HG03196 (cell line): ENCODE measurements at regions not wholly inside any gene's neighbourhood (a gene's known extent, or its start where the extent isn't known, plus 50 kb on each side); places are given as distances from the start of the nearest gene placed in this dataset.

Experiments
- ATAC-seq: cut with Tn5 transposase; IDR thresholded peaks from one replicate; pipeline ENCODE4 v1.9.1; 2021; ENCODE audit not compliant: unreplicated experiment

DNA sequence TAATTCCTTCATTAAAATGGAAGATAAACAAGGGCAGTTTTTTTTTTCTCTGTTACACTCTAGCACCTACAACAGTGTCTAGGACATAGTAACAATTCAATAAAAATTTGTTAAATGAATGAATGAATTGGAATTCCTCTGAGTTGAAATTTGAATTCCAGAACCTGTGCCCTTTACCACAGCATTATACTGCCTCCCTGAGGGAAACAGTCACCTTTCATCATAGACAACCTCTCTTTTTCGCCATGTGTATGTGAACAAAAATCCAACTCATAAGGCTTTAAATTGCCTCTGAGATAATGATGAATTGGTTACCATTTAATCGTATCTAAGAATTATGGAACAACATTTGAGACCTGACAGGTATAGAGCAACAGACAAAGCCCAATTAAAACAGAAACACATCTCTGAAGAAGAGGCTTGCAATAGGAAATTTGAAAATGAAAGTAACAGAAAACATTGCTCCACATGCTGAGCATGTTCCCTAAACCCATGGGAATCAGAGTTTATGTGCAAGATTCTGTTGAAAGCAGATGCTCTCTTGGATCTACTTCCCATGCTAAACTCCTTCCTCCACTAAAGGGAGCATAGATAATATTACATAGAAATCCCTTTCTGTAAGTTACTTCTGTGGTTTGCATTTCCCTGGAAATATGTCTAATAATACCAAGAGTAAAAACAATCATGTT, 657.8 kb downstream of the GALC start:
- ATAC-seq = no peak

GRCh38 chr14:87331991-87332390, 661.0 kb downstream of the GALC start:
- ATAC-seq = no peak

- no peak for ATAC-seq
Measured at GRCh38 chr14:87325741-87326140, 667.2 kb downstream of the GALC start.

- no peak for ATAC-seq
Measured at GRCh38 chr14:87323191-87323590, 669.8 kb downstream of the GALC start.

- ATAC-seq = no peak
Measured at GRCh38 chr14:87321548-87321947, 671.4 kb downstream of the GALC start.

DNA sequence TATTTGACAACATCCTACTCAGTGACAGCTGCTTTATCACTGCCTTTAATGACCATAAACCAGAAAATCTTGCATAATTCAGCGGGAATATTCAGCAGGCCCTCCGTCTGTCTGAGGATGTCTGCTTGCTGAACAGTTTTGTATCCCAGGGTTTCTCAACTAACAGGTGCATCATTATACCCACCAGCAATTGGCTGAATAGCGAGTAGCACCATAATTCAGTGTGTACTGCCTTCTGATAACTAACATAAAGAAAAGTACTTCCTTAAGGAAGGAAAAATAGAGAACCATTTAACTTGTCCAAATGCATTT, 680.1 kb downstream of the GALC start:
- no peak for ATAC-seq

- no peak for ATAC-seq
Measured at GRCh38 chr14:87312169-87312893, 680.7 kb downstream of the GALC start.

GRCh38 chr14:87309557-87309956, 683.4 kb downstream of the GALC start:
- no peak for ATAC-seq

DNA sequence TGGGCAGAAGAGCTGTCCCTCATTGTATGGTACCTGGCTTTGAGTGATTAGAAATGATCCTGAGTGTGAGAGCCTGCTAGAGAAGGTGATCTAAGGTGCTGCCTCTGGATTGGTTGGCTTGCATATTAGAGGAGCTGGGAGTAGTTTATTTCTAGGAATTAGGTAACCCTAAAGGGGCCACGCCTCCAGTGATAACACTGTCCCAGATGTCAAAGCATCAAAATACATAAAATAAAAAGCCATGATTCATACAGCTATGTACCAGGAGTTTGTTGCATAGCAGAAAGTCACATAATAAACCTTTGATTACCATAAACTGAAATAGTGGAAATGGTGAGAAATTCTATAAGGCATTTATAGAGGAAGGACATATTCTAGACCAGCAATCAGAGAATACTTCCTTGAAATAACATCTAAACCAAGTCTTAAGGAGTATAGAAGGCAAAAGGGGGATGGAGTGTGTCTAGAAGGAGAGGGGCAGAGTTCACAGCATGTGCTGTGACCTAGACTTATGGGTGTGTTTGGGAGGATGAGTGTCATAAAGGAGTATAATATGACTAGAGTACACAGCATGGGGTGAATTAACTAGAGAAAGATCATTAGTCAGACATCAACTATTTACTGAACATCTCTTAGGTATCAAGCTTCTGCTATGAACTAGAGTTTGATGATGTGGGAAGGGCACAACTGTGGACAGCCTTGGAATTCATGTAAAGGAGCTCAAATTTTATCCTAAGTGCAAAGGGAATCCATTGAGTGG, 686.4 kb downstream of the GALC start:
- ATAC-seq = no peak

- no peak for ATAC-seq
Measured at GRCh38 chr14:87305345-87305744, 687.6 kb downstream of the GALC start.

DNA sequence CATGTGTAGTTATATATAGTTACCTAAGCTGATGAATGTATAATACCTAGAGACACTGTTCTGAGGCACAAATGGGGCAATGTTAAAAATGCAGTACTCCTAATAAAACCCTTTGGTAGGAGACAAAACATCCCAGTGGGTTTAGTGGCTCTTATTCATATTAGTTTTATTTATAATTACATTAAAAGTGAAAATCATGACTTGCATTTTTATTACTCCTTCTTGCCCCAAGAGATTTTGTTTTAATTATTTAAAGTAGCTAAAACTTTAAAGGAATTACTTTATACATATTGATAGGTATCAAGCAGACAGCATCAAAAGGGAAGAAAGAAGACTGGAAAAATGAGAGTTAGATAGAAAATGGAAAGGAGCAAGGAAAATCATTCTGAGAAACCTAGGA, 688.6 kb downstream of the GALC start:
- ATAC-seq = no peak

- ATAC-seq = no peak
Measured at GRCh38 chr14:87286826-87287225, 706.2 kb downstream of the GALC start.

DNA sequence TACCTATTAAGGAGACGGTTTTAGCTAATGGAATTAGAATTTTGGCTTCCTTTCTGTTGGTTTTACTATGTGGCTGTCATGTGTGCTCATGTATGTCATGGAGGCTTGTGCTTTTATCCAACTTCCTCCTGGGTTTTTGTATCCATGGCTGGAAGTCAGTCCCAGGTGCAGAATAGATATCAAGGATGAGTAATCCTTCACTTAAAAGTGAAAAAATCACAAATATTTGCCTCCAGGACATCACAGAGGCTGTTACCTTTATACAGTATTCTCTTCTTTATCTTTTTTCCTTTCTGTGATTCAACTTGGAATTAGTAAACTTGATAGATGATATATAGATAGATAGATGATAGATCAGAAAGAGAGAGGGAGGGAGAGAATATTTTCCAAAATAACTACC, 706.8 kb downstream of the GALC start:
- ATAC-seq = no peak

GRCh38 chr14:87285506-87285905, 707.5 kb downstream of the GALC start:
- no peak for ATAC-seq

GRCh38 chr14:87283547-87283946, 709.4 kb downstream of the GALC start:
- no peak for ATAC-seq

GRCh38 chr14:87282266-87282665, 710.7 kb downstream of the GALC start:
- no peak for ATAC-seq

DNA sequence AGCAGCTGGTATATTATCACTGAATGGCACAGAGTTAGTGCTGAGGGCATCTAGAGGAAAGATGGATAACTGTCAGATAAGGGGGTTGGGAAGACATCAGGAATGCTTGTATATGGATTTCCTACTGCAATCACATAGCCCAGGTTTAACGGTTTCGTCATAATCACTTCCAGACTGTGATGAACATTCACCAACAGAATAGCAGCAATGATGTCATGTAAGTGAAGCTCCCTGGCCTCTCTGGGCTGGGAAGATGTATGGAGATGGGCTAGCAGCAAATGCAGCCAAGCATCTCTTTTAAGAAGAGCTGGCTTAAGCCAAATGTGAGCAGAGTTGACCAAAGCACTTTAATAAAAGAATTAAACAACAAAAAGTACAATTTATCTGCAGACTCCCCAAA, 714.6 kb downstream of the GALC start:
- no peak for ATAC-seq

GRCh38 chr14:87271331-87271730, 721.7 kb downstream of the GALC start:
- ATAC-seq = no peak

- no peak for ATAC-seq
Measured at GRCh38 chr14:87268997-87269396, 724.0 kb downstream of the GALC start.

DNA sequence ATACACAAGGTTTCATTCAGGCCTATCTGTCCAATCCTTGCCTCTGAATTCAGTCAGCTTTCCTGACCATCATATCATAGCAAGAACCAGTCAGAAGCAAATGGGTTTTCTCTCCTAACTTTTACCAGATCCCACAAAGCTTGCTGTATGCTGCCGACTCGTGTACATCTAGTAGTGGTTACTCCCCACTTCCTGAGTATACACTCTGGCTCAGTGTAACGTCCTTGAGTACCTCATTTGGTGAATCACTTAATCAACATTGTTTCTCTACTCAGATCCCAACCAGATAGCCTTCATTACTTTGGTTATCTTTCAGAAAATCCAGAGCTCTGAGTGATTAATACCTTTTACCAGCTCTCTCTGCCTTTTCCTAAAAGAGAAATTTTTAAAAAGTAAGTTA, 728.2 kb downstream of the GALC start:
- no peak for ATAC-seq

- no peak for ATAC-seq
Measured at GRCh38 chr14:87264272-87264785, 728.7 kb downstream of the GALC start.

- ATAC-seq = no peak
Measured at GRCh38 chr14:87261621-87262020, 731.4 kb downstream of the GALC start.
